Esophagus muscularis mucosa (tissue), 4 donors: ENCODE measurements at regions not wholly inside any gene's neighbourhood (a gene's known extent, or its start where the extent isn't known, plus 50 kb on each side); places are given as distances from the start of the nearest gene placed in this dataset.

Experiments used
- EP300 ChIP-seq: sonication (generic); formaldehyde crosslinking; IDR thresholded peaks from one replicate; pipeline ENCODE4 v1.6.1; 2017; ENCODE audit warnings: antibody characterized with exemption
- POLR2AphosphoS5 ChIP-seq, 2 donors: sonication (generic); formaldehyde crosslinking; IDR thresholded peaks; one replicate each; pipeline ENCODE4 v1.6.1; 2017; ENCODE audit warnings: antibody characterized with exemption in 2 of 2
- TF ChIP-seq, protein P1 (sequence below), 3 experiments: fragments of 200-600 bp in 2 of 3; fragments of 450-650 bp in 1 of 3; sonication (generic) in 2 of 3; IDR thresholded peaks; one replicate each; pipeline ENCODE4 v1.5.1; 2017 to 2019; ENCODE audit warnings: antibody characterized with exemption in 3 of 3, mild to moderate bottlenecking in 2 of 3, moderate library complexity in 1 of 3

DNA sequence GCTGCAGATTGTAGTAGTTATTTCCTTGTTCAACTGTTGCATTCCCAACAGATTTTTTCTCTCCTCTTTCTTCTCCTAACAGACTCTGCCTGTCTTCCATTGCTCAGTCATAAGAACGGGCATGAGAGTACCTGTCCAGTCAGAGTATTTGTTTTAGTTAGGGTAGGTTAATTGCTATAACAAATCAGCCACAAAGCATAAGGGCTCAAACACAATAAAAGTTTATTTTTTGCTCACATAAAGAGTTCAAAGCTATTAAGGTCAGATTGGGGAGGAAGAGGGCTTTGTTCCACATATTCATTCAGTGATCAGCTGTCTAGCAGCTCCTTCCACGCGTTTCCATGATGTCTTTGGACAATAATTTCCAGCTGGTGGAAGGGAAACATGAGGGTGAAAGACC is 92.8 kb upstream of the PLXNC1 start:
- TF ChIP-seq POLR2AphosphoS5 (IDR thresholded peaks at IDR 0.05) (no peak), EP300 (no peak)
- TF ChIP-seq, protein P1, sequence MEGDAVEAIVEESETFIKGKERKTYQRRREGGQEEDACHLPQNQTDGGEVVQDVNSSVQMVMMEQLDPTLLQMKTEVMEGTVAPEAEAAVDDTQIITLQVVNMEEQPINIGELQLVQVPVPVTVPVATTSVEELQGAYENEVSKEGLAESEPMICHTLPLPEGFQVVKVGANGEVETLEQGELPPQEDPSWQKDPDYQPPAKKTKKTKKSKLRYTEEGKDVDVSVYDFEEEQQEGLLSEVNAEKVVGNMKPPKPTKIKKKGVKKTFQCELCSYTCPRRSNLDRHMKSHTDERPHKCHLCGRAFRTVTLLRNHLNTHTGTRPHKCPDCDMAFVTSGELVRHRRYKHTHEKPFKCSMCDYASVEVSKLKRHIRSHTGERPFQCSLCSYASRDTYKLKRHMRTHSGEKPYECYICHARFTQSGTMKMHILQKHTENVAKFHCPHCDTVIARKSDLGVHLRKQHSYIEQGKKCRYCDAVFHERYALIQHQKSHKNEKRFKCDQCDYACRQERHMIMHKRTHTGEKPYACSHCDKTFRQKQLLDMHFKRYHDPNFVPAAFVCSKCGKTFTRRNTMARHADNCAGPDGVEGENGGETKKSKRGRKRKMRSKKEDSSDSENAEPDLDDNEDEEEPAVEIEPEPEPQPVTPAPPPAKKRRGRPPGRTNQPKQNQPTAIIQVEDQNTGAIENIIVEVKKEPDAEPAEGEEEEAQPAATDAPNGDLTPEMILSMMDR (IDR thresholded peaks at IDR 0.05) = no peak
